Activated CD8-positive, alpha-beta memory T cell treated with anti-CD3 and anti-CD28 coated beads for 24 hours (primary cell): ENCODE measurements at regions not wholly inside any gene's neighbourhood (a gene's known extent, or its start where the extent isn't known, plus 50 kb on each side); places are given as distances from the start of the nearest gene placed in this dataset.

Experiments used
- DNase-seq: peaks from one replicate; pipeline ENCODE4 v3.0.0-alpha.2; 2020

- DNase-seq = no peak
These were observed 70.2 kb downstream of the HRH4 start for GRCh38 chr18:24530630-24531111.

- DNase-seq = no peak
These were observed 73.8 kb downstream of the HRH4 start for GRCh38 chr18:24534271-24534670.

- DNase-seq = no peak
These were observed 74.3 kb downstream of the HRH4 start for GRCh38 chr18:24534737-24535136.

- DNase-seq = no peak
These were observed 75.3 kb downstream of the HRH4 start for GRCh38 chr18:24535527-24536295.

GRCh38 chr18:24536326-24536725 is 75.9 kb downstream of the HRH4 start:
- no peak for DNase-seq

GRCh38 chr18:24536834-24537233 is 76.4 kb downstream of the HRH4 start:
- DNase-seq = no peak

GRCh38 chr18:24538414-24539264 is 78.2 kb downstream of the HRH4 start:
- no peak for DNase-seq

- no peak for DNase-seq
These were observed 79.6 kb downstream of the HRH4 start for GRCh38 chr18:24539866-24540617.

GRCh38 chr18:24540896-24541295 is 80.5 kb downstream of the HRH4 start:
- no peak for DNase-seq

GRCh38 chr18:24543086-24543794 is 82.8 kb downstream of the HRH4 start:
- no peak for DNase-seq

- no peak for DNase-seq
These were observed 83.5 kb downstream of the HRH4 start for GRCh38 chr18:24543795-24544498.

GRCh38 chr18:24544949-24545348 is 84.5 kb downstream of the HRH4 start:
- DNase-seq = no peak

- no peak for DNase-seq
These were observed 85.2 kb downstream of the HRH4 start for GRCh38 chr18:24545651-24546050.

- DNase-seq = no peak
These were observed 85.9 kb downstream of the HRH4 start for GRCh38 chr18:24546307-24546706.

GRCh38 chr18:24548583-24548982 is 88.1 kb downstream of the HRH4 start:
- no peak for DNase-seq

GRCh38 chr18:24552218-24552617 is 91.8 kb downstream of the HRH4 start:
- DNase-seq = no peak

GRCh38 chr18:24553571-24554285 is 93.3 kb downstream of the HRH4 start:
- no peak for DNase-seq

- no peak for DNase-seq
These were observed 98.0 kb downstream of the HRH4 start for GRCh38 chr18:24558403-24558802.

GRCh38 chr18:24559526-24559925 is 99.1 kb downstream of the HRH4 start:
- DNase-seq = no peak

GRCh38 chr18:24560511-24560981 is 100.1 kb downstream of the HRH4 start:
- DNase-seq = no peak

- no peak for DNase-seq
These were observed 101.0 kb downstream of the HRH4 start for GRCh38 chr18:24561369-24561965.
